HG03108 (cell line): ENCODE measurements at regions not wholly inside any gene's neighbourhood (a gene's known extent, or its start where the extent isn't known, plus 50 kb on each side); places are given as distances from the start of the nearest gene placed in this dataset.
"Not testable (repeated sequence)": the region's sequence is repeated elsewhere in the genome, so short reads cannot be mapped to it uniquely, and the experiment has no call there.

Experiments used
- ATAC-seq: cut with Tn5 transposase; IDR thresholded peaks from one replicate; pipeline ENCODE4 v1.9.1; 2021; ENCODE audit warnings: moderate library complexity; ENCODE audit not compliant: unreplicated experiment

DNA sequence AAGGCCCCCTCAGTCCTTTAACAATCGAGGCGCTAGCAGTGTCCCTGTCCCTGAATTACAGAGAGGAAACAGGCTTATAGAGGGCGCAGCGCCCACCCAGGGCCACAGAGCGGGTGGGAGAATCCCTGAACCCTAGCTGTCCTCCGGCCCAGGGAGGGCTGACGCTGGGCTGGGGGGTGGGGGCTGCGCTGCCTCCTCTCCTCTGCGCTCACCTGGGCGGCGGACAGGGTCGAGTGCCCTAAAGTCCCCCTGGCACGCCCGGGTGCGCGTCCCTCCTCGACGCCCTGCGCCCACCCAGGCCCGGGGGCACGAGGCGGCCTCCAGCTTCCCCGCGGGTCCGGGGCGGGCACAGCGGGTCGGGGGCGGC is 200.4 kb upstream of the N4BP1 start:
- ATAC-seq, result no peak

DNA sequence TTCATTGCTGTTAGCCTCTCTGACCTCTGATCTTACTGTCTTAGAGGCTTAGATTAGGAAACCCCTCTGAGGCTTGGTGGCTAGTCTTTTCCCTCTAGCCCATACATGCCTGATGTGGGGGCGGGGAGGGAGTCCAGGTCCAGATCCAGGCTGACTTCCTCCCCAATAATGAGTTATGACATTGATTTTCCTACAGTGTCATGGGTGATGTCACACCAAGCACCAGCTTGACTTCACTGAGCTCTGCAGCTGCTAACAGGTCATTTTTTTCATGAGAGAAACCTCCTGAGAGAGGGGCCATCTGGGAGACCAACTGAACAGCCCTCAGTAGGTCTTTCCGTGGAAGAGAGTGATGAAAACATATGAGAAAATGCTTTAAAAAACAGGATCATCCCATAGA is 180.2 kb upstream of the N4BP1 start:
- no peak for ATAC-seq

DNA sequence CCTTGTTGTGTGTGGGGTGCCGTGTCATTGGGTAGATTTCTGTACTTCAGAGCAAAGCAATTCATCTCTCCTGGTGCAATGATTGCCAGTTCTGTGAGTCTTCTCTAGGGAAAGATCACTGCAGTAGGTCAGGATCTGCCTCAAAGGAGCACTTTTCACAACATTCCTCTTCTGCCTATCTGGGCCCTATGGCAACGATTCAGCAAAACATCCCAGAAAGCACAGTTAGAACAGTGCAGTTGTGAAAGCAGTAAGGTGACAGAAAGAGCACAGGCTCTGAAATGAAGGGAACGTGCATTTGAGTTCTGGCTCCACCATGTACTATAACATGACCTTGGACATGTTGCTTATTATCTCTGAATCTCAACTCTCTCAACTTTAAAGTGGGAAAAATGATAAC is 178.5 kb upstream of the N4BP1 start:
- ATAC-seq, result no peak

DNA sequence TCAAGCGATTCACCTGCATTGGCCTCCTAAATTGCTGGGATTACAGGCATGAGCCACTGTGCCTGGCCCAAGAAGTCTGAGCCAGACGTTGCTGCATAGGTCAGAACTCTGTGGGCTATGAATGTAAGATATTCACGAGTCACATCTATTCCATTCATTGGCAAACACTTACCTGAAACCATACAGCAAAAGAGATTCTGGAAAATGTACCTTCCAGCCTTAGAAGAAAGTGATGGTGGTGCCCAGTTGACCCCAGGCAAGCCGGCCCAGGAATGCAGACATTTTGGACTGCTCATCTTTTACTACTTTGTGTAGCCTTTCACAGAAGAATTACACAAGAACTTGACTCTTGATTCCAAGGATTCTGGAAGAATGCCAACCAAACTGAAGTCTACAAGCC is 135.6 kb upstream of the N4BP1 start:
- ATAC-seq, result no peak

DNA sequence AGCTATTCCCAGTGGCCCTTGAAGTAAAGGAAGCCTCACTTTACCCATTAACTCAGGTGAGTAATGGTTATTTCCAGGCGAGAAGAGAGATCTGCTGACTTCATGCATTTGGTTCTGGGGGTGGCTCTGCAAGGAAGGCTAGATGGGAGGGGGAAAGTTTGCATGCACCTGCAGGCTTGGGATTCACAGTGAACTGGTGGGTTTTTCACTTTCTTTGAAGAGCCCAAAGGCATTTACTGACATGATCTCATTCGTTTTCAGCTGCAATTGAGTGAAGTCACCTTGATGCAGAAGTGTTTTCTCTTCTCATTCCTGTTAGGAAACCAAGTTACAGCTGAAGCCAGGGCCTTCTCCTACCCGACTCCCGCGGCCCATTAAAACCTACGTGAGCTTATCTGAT is 131.0 kb upstream of the N4BP1 start:
- ATAC-seq, result no peak

DNA sequence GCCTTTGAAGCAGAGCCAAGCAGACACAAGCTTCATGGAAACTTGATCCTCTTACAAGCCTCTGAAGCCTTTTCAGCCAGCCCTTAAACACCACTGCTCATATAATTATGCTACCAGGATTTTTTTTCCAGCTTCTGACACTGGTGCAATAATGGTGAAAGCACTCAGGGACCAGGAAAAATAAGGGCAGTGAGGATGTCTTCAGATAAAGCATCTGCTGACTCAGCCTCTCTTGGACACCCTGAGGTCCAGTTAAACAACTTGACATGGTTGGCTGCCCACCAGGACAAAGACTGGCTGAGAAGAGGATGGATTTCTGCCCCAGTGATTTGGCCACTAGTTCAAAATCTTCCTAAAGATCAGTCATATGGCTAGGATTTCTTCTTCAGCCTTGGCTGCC is 124.2 kb upstream of the N4BP1 start:
- no peak for ATAC-seq

DNA sequence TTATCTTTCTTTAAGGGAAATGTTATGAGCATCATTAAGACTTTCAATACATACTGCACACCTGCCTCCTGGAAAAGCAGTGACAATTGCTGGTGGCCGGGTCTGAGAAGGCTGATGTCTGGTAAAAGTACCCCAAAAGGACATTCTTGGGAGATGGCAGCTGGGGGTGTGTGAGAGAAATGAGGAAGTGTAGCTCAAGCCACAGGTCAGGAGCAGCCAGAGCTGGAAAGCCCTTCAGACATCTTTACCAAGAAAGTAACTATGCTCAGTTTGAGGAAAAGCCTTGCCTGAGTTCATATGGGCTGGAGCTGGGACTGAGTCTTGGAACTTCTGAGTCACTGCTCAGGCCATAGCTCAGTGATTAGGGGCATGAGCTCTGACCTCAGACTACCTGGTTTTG is 94.7 kb upstream of the N4BP1 start:
- no peak for ATAC-seq

DNA sequence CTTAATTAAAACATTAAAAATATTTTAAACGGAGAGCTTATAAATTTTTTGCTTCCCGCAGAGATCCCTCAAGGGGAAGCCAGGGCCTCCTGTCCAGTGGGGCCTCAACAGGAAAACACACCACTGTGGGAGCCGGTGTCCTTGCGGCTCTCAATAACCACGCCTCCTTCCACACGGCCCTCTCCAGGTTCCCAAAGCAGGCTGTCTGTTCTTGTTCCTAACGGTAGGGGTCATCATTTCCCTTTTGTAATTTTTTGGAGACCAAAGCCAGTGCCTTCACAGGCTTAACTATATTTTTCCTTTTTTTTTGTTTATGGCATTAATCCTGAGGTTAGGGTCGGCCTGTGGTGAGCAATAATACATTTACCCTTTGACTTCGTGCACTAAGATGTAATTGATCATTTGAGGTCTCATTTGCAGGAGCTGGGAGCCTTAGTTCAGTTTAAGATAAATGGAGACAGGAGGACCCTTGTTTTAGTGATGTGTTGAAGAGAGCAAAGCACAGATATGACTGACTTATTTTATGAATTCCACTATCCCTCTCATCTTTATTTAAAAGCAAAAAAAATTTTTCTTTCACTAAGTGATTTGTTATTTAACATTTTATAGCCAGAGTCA is 77.5 kb upstream of the N4BP1 start:
- peak; percentile 75 for ATAC-seq

DNA sequence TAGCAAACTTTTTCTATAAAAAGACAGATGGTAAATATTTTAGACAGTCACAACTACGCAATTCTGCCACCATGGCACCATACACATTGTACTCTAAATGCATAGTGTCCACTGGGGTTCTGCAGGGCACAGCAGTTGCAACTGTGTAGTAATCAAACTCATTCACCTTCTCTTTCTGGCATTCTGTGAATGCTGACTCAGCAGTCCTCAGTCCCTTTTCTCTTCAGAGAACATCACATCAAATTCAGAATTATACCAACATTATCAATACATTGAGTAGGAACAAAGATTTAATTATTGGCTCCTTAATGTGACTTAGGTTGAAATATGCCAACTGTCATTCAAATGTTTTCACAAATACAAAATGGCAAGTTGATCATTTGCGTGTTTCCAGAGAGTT is 74.2 kb upstream of the N4BP1 start:
- ATAC-seq, result no peak

DNA sequence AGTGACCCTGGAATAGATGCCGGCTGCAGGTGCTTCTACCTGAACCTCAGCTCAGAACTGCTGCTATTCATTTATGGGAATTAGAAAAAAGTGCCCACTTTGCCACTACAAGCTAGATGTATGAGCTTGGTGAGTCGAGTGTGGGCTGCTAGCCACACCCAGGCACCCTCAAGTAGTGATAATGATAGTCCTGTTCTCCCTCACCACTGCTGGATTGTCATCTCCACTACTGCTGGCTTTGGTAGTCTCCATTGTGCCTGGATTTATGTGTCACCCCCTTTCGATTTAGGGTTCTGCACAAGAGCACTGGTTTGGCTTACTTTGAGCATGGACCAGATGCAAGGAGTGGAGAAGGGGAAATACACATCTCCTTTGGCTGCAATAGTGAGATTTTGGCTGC is 73.0 kb upstream of the N4BP1 start:
- no peak for ATAC-seq

DNA sequence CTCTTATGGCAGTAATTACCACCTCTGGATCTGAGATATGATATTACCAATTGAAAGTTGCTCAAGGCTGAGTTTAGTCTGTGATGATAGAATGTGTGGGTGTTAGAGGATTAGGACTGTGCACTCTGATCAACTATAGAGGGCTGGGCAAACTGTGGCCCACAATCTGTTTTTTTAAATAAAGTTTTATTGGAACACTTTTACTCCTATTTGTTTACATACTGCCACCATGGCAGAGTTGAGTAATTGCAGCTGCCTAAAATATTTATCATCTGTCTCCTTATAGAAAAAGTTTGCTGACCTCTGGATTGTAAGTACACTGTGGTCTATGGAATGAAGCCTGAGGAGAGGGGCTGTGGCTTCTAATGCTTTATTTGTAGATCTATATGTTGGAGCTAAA is 71.5 kb upstream of the N4BP1 start:
- ATAC-seq, result no peak

DNA sequence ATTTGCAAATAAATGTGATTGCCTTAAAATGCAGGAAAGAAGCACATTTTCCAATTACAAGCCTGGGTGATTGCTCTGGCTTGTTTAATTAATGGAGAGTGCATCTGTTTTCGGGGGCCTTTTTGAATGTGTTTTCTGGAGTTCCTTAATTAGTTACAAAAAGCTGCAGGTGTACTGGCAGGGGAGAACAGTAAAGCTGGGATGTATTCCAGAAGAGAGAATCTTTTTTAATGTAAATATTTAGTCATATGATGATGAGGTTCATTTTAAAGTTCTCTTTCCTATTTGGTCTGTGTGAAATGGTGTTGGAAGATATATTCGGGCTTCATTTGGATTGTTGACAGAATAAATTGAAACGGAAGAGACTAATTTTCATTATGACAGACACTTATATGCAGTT is 70.9 kb upstream of the N4BP1 start:
- ATAC-seq, result no peak

DNA sequence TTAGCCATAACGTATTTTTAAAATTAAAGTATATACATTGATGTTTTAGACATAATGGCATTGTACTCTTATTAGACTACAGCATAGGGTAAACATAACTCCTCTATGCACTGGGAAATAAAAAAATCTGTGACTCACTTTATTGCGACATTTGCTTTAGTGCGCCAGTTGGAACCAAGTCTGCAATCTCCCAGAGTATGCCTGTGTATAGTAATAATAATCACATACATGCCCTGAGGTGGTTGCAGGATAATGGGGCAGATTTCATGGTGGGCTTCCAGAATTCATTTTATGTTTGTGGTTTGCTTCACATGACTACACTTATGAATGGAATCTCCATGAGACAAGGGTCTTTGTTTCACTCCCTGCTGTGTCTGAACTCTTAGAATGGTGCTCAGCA is 66.9 kb upstream of the N4BP1 start:
- ATAC-seq, result no peak

DNA sequence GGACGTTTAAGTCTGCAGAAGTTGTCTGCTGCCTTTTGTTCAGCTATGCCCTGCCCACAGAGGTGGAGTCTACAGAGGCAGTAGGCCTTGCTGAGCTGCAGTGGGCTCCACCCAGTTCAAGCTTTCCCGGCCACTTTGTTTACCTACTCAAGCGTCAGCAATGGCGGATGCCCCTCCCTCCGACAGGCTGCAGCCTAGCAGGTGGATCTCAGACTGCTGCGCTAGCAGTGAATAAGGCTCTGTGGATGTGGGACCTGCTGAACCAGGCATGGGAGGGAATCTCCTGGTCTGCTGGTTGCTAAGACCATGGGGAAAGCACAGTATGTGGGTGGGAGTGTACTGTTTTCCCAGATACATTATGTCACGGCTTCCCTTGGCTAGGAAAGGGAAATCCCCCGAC is 58.2 kb upstream of the N4BP1 start:
- not testable (repeated sequence) for ATAC-seq

DNA sequence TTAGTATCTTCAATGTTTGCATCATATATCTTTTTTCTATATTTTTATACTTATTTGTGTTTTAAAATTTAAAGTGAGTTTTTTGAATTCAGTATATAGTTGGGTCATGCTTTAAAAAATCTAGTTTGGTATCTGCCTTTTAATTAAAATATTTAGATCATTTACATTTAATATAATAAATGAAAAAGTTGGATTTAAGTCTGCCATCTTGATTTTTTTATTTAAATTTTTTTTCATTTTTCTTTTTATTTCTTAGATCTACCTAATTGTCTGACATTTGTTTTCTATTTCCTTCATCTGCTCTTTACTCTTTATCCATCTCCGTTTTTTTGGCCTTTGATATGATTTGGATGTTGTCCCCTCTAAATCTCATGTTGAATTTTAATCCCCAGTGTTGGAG is 50.0 kb upstream of the N4BP1 start:
- ATAC-seq, result no peak
